Smooth muscle cell of the brain vasculature (primary cell): ENCODE measurements at regions not wholly inside any gene's neighbourhood (a gene's known extent, or its start where the extent isn't known, plus 50 kb on each side); places are given as distances from the start of the nearest gene placed in this dataset.

ENCODE experiments used
- DNase-seq: peaks from one replicate; pipeline ENCODE4 v3.0.0-alpha.2; 2012; ENCODE audit warnings: low read depth, low spot score

DNA sequence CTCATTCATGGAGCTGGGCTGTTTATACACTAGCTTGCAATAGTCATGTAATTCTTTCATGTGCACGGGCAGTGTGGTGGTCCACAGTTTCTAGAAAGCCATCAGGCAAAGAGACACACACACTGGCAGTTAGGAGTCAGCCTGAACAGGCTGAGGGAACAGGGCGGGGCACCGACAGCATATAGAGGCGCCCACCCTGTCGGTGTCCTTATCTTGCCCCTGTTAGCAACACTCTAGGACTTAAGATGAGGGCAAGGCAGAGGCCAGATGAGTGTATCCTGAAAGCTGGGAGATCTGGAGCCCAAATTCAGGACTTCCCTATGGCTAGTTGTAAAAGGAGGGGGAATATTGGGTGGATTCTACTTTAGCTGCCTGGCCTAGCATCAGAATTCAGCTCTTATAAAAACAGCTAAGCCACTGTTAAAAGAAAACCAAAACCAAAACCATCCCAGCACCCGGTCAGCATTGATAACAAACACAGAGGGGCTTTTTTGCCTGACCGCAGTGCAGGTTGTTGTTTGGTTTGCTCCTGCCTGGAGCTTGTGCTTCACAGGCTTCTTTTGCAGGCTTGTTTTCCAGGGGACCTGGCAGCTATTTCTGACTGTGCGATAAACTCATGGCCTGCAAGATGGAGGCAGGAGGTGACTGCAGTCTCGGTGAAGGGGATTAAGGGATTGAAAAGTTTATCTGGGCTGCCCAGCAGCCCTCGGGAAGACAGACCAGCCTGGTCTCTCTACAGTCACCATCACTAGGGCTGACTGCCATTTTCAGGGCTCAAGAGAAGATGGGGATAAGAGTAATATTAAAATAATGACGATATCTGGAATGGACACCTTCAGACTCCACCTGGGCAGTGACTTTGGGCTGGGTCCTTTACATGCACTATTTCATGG lies 638.9 kb downstream of the MID1IP1 start:
- DNase-seq: no peak

DNA sequence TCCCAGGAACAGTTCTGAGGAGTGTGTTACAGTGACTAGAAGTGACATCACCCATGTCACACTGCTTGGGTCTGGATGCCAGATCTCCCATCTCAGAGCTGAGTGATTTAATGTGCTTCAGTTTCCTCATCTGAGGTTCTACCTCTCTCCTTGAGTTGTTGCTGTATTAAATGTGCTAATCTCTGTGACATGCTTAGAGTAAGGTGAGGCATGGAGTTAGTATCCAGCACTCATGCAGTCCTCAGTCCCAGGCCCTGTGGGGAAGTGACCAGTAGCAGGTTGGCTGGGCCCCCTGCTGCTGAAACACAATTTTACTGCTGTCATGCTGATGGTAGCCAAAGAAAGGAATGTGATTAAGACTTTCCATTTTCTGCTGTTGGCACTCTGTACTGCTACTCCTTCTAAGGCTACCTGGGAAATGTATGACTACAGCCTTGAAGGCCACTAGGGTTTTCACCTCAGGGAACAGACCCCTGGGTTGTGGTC lies 639.6 kb downstream of the MID1IP1 start:
- DNase-seq: no peak

DNA sequence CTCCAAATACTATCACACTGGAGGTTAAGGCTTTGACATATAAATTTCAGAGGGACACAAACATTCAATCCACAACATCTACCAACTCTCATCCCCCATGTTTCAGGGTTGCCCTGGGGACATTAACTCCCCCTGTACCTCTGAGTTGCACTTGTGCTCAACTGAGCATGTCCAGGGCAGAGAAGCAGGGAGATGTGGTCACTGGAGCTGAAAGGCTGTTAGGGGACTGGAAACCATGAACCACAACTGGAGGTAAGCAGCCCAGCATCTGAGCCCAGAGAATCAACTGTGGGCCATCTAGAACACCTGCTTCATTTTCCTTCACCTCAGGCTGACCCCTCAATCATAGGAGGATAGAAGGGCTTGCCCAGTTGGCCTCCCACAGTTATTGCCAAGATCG lies 641.1 kb downstream of the MID1IP1 start:
- no peak for DNase-seq

DNA sequence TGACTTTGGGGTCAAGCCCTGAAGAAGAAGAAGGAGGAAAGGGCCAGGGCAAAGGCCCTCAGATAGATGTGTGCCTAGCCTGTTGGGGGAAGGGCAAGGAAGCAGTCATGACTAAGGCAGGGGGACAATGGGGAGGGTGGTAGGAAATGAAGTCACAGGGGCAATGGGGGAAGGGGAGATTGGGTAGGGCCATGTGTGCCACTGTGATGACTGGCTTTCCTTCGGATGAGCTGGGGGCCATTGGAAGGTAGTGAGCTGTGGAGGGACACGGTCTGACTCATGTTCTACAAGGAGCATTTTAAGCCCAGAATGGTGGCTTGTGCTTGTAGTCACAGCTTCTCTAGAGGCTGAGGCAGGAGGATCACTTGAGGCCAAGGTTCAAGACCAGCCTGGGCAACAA lies 642.0 kb downstream of the MID1IP1 start:
- no peak for DNase-seq

DNA sequence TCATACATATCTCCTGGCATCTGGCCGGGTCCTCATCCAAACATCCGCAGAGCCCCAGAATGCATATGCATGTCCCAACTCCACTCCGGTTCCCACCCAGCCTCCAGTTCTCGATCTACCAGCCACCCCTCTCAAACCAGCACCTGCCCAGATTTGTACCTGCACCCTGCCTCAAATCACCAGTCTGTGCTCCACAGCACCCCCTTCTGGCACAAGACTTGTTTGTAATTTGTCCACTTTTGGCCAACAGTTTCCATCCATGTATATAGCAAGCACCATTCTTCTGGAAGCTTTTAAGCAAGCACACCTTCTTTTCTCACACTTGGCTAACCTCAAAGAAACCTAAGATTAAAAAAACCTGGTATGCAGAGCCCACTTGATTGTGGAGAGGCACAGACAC lies 644.1 kb downstream of the MID1IP1 start:
- DNase-seq: no peak

DNA sequence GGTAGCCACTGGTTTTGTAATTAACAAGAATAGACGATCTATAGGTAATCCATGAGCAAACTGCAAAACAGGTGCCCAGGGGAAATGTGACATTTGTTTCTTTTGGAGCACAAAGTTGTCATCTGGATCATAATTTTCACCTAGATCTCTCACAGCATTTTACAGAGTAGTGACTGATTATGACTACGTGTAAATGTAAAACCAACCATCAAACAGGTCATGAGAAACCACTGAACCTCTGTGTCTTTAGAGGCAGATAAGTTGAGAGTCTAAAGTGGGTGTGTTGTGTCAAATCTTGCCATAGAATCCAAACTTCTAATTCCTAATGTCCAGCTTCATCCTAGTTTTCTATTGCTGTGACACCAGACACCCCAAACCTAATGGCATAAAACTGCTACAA lies 648.1 kb downstream of the MID1IP1 start:
- DNase-seq: no peak

DNA sequence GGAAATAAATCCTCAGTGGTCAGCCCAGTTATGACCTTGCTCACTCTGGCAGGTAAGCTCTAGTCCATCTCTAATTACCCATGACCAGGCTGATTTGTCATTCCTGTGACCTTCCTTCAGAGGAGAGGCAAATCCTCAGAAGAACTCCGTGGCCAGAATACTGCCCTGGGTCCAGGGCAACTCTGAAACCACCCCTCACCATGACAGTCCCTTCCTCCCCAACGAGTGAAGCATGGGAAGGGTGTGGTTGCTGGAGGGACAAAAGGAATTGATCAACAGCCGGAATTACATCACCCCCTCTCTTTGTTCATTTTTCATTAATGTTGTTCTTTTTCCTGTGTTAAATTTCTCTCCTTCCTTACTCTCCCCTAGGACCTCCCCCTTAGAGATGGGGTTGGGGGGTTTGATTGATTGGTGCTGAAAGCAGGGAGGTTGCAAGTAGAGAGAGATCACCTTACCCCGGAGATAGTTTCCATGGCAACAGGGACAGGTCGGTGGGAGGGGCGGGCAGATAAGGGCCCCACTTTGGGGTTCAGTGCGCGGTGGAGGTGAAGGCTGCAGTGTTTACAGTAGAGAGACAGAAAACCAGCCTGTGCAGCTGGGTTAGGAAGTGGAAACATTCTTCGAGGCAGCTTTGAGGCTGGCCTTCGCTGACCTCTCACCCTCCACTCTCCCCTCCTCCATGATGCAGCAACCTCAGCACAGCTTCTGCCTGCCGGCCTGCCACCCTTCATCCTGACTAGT lies 647.4 kb downstream of the BCOR start:
- DNase-seq: no peak

DNA sequence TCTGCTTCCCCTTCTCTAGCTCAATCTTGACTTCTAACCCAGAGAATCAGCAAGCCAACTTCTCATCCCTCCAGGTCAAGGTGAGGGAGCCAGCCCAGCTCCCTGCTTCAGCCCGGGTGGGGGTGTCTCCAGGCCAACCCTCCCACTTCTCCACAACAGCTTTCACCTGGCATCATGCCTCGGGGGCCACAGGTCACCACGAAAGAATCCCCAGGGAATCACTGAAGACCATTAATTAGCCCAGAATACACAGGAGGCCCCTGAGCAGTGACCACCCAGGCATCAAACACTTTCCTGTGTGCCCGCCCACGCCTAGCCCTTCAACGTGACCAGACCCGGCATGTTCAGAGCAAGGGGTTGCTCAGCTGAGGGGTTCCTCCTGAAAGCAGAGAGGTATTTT lies 646.7 kb downstream of the BCOR start:
- DNase-seq: no peak

DNA sequence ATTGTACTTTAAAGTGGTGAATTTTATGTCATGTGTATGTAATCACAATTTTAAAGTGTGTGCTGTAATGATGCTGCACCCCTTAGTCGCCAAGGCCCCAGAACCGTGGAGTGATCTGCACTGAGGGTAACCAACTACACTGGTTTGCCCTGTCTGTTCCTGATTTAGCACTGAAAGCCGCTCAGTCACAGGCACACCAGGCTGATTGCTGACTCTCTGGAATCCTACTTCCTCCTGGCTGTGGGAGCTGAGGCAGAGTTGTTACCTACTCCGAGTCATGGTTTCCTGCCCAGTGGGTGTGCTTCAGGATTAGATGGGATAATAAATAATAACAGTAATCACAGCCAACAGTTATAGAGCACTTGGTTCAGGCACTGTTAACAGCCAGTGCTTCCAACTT lies 645.4 kb downstream of the BCOR start:
- DNase-seq: no peak

DNA sequence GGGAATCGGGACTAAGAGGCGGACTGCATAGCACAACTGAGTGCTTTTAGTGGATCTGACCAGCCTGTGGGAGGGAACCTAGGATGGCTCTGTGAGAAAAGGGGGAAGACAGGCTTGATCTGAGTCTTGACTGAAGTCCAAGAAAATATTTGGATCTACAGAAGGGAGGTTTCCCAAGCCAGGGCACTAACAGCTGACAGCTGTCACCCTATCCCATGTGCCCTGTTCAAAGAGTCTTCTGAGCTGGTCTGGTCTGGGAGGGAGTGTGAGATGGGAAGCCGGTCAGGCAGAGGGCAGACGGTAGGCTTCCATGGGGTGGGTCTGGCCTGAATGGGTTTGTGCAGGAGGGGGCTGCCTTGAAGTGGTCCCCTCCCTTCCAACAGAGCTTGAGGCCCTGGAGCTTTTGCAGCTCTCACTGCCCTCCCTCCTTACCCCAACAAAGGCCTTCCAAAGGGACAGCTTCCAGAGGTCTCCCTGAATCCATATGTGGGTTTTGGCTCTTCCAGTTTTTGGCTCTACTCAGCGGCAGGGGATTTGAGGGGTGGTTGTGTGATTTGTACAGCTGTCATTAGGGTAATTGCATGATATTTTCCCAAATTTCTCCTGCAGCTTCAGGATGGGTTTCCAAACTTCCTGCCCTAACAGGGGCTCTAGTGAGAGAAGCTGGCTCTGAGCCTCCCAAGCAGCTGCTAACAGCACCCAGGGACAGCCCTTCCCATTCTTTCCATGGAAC lies 643.7 kb downstream of the BCOR start:
- DNase-seq: no peak

DNA sequence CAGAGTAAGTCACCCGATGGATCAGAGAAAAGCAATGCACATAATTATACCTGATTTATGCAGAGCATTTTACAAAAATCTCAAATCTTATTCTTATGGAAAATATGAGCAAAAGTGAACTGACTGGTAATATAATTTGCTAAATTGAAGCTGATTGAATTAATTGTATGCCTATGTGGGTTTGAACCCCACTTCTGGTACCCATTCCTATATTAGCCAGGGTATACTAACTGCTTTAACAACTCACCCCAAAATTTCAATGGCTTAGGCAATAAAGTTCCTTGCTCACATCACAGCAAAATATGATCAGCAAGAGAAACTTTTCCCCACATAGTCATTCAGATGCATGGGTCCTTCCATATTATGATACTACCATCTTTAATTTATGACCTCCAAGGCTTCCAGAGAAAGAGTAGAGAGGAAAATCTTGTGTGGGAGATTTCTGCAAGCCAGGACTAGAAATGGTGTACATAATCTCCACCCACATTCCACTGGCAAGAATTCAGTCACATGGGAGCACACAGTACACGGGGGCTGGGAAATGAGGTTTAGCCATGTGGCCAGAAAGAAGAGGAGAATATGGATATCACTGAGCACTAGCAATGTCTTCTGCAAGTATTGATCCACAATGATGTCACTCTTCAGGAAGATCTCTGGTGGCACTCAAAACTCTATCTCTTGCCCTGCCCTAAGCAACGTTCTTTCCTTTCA lies 640.7 kb downstream of the BCOR start:
- no peak for DNase-seq

DNA sequence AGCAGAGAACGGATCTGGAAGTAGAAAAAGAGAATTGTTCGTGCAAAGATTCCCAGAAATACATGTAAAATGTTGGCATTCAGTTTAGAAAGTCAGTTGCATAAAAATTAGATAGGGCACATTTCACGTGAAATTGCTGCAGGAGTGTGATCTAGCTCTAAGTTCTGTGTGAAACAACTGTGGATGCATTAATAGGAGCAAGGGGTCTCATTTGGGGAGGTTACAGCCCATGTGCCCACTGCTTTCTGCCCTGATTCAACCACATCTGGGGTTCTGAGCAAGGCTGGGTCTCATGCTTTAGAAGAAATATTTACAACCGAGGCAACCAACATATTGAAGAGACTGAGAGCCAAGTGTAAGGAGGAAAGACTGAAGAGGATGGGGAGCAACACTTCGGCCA lies 639.0 kb downstream of the BCOR start:
- DNase-seq: no peak

DNA sequence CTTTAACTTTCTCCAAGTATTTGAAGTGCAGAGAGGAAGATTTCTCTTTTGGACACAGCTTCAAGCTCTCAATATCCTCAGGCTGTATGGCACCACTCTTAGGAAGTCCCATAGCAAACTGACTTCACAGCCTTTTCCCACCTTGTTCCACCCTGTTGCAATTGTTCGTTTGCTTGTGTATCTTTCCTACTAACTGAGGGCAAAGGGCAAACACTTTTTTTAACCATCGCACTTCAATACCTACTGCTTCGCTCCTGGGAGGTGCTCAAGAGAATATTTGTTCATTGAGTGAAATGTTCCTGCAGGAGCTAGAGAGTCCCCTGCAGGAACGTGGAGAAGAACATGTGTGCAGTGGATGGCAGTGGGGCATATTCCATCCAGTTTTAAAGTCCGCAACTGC lies 638.6 kb downstream of the BCOR start:
- no peak for DNase-seq

DNA sequence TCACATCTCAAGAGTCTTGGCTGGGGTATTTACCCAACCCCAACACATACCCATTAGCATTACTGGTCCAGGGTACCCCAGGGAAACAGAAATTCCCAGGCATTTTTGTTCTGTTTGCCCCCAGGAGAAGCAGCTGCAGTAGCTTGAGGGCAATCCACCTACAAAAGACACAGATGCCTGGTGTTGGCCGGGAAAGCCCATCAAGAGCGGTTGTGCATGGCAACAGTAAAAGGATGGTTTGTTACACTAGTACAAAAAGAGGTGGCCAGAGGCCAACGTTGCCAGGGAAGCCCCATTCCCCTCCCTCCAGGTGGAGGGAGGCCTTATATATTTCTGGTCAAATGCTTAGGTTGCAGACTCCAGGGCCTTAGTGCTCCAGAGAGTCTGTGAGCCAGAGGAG lies 637.8 kb downstream of the BCOR start:
- DNase-seq: no peak

DNA sequence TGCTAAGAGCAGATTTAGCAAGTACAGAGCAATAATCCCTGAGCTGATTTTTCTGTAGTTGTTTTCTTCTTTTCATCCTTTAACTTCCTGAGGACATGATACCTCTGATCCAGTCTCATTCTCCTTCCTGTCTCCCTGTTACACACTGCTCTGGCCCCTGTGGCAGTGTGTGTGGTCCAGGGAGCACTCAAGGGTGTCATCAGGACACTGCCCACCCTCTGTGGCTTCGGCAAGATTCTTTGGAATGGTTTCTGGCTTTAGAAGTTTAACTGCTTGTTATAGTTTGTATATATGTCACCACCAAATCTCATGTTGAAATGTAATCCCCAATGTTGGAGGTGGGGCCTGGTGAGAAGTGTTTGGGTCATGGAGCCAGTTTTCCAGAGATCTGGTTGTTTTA lies 637.3 kb downstream of the BCOR start:
- no peak for DNase-seq

DNA sequence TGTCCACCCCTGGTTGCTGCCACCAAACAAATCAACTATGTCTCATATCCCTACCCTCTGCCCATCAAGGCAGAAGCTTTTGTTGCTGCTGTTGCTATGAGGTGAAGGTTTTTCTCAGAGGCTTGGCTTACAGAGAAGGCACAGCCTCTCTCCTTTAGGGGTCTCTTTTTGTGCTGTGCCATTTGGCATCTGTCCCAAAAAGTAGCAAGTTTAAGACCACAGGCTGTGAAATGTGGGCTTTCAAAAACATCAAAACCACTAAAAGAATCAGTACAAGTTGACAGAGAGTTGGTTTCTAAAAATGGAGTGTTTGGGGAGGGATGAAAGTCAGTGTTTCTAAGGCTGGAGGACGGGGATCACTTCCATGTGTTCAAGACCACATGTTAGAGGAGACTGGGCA lies 634.9 kb downstream of the BCOR start:
- DNase-seq: no peak

DNA sequence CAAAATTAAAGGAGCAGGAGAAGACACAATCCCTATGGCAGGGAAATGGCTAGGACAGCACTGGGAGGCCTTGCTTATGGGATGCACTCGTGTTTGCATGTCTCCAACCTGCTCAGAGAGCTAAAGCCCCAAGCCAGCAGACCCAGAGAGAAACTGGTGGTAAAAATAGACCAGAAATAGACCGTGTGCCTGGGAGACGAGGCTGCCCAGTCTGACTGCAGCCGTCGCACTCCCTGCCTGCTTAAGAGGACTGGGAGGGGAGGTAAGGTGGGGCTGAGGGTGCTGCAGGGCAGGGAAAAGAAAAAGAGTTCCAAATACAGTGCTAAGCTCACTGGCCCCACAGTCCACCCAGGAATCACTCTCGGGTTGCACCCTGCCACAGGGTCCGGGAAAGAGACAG lies 633.5 kb downstream of the BCOR start:
- DNase-seq: no peak

DNA sequence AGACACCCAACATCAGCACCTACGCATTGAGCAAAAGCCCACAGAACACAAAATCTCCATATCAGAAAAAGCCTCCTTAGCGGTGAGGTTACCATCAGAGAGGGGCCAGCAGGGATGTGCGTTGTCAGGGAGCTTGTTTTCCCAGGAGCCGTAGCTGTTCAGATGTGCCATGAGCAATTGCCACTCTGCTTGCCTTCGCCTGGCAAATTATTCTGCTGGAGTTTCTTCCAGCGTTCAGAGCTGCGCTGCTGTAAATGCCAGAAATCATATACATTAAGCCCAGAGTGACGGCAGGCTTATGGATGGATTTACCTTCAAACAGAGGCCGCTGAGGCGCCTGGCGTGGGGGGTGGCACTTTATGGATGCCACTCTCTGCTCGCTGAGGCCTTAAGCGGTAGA lies 632.3 kb downstream of the BCOR start:
- DNase-seq: no peak

DNA sequence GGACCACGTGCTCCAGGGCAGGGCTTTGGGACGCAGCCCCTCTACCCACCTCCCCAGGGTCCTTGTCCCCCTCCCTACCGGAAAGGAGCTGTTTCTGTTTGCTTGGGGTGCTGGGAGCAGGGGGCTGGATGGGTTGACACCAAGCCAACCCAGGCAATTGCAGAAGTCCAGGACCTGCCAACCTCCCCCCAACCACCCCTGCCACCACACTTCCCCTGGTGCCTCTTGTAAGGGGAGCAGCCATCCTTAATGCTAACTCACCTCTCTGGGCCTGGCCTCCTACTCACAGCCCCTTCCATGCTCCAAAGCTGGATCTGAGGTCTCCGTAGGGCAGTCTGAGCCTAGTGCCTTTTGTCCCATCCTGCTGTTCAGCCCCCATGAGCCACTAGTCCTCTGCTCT lies 631.9 kb downstream of the BCOR start:
- DNase-seq: no peak

DNA sequence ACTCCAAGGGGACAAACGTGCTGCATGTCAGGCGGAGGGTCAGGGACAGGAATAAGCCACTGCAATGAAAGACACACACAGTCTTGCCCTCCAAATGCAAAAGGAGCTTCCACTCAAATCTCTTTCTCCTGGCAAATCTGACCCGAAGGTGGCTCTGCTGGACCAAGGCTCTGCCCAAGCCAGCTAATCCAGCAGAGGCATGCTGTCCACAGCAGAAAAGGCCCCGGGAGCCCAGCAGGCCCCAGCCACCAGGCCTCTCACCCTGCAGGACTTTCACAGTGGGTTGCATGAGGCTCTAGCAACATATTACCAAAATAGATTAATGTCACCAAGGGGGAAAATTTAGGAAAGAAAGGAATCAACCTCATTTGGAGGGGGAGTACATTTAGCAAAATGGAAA lies 628.6 kb downstream of the BCOR start:
- DNase-seq: no peak

DNA sequence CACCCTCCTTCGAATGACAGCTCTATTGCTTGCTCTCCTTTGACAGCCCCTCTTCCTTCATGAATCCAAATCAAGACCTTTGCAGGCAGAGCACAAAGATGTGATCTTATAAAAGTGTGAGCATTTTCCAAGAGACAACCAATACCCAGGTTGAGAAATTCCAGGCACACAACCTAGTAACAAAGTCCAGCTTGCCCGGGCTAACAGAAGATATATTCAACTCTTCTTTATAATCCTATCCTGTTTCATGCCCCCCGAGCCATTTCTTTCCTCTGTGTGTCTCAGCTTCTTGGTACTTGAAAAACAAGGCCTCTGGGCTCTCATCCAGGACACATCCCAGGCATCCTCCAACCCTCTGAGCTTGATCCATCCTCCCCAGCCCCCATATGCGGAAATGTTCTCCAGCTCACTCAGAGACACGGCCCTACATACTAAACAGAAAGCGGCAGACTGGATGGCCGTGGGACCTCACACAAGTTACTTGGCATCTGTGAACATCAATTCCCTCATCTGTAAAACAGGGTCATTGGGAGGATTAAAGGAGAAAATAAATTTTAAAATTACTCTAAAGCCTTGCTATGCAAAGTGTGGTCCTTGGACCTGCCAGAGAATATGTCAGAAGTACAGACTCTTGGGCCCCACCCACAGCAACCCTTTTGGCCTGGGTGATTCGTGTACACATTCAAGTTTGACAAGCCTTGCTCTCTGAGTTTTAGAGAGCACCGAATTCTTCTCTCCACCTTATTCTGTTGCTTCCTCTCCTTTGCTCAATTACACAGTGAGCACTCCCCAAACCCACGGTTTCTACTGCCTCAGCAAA lies 627.0 kb downstream of the BCOR start:
- no peak for DNase-seq
